Panc1 (cell line): ENCODE measurements at regions not wholly inside any gene's neighbourhood (a gene's known extent, or its start where the extent isn't known, plus 50 kb on each side); places are given as distances from the start of the nearest gene placed in this dataset.

Experiments
- CTCF ChIP-seq: fragments of 450-650 bp; IDR thresholded peaks from 2 replicates; pipeline ENCODE4 v1.5.1; 2017; ENCODE audit warnings: mild to moderate bottlenecking
- POLR2AphosphoS5 ChIP-seq: IDR thresholded peaks from 2 replicates; pipeline ENCODE4 v1.6.1; 2012; ENCODE audit warnings: mild to moderate bottlenecking, low read depth, low read length, moderate library complexity
- SIN3A ChIP-seq: IDR thresholded peaks from 2 replicates; pipeline ENCODE4 v1.6.1; 2012; ENCODE audit warnings: low read depth, mild to moderate bottlenecking, low read length, moderate library complexity, borderline replicate concordance; ENCODE audit not compliant: insufficient read depth
- TCF7L2 ChIP-seq: IDR thresholded peaks from 2 replicates; pipeline ENCODE4 v1.6.1; 2011; ENCODE audit warnings: mild to moderate bottlenecking, low read depth, low read length, inconsistent platforms

GRCh38 chr4:108291137-108291536 is 122.4 kb upstream of the LEF1 start:
- TF ChIP-seq CTCF, result no peak
- no peak for TF ChIP-seq SIN3A
- TF ChIP-seq TCF7L2, result no peak
- no peak for TF ChIP-seq POLR2AphosphoS5
